GM19395 (cell line): ENCODE measurements at regions not wholly inside any gene's neighbourhood (a gene's known extent, or its start where the extent isn't known, plus 50 kb on each side); places are given as distances from the start of the nearest gene placed in this dataset.

Source experiments
- ATAC-seq: cut with Tn5 transposase; IDR thresholded peaks from one replicate; pipeline ENCODE4 v1.9.1; 2021; ENCODE audit warnings: mild to moderate bottlenecking, moderate library complexity; ENCODE audit not compliant: unreplicated experiment

DNA sequence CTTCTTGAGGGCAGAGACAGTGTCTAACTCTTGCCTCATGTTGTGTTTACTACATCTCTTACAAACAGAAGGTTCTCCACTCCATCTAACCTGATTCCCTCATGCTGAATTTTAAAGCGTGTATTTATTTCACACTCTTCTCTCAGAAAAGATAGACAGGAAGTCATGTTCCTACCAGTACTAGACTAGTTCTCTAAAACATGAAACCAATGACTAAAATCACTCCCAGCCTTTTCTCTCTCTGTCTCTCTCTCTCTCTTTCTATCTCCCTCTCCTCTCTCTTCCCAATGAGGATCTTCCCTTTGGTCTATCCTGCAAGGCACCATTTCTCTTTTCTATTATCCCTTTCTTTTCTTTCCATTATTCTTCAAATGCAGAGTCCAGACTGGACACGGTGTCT, 391.9 kb upstream of the CADM1 start:
- no peak for ATAC-seq

DNA sequence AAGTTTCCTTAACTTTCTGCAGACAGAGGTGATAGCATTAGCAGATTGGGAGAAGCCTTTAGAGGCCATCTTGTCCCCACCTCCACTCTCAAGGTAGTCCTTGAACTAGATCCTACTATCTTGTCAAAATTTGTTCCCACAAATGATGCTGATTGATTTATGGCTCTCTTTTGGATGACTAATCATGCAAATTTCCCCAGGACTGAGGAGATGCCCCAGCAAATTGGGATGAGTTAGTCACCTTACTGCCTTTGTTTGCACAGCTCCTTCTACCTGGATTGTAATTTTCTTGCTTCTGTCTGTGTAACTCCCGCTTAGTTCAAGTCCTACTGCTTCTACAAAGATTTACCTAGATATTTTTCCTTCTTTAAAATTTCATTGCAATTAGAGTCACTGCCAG, 391.4 kb upstream of the CADM1 start:
- ATAC-seq, result no peak

- no peak for ATAC-seq
These were observed 390.0 kb upstream of the CADM1 start for GRCh38 chr11:115894176-115894575.

DNA sequence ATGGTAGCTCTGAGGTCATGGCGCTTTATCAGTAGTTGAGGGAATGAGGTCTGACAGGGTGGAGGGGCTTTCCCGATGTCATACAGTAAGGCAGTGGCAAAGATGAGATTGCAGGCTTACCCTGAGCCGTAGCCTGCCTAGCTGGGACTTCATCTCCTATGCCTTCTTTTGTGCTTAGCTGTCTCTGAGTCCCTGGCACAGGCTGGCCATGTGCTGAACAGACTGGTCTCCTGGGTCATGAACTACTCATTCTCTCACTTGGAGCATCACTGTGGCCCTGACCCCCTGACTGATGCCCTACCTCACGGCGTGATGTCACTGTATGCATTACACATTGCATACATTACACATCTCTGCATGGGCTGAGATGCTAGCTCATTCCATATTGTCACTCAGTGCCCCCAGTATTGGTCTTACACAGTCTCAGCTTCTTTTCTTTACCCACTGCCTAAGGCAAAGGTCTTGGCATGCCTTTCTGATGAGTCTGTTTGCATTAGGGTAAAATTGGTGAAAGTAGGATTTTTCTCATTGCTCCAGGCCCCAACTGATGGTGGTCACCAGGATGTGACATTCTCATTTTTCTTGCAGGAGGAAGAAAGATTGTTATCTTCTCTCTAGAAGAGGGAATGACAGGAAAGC, 389.4 kb upstream of the CADM1 start:
- ATAC-seq, result no peak

- ATAC-seq, result no peak
These were observed 387.8 kb upstream of the CADM1 start for GRCh38 chr11:115892016-115892415.

DNA sequence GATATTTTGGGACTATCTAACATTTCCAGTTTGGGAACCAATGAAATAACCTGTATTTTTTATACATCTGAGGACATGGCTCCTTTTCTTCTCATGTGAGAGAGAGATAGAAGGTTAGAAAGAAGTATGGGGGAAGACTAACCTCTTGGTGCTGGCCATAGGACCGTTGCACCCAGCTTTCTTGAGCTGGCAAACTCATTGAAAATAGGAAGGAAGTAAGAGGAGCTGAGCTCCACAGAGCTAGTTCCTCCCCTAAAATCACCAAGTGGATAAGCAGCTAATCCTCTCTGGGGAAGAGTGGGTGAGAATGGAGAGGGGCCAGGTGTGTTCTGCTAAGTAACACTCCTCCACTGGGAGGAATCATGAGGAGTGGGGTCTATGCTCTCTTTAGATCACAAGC, 387.4 kb upstream of the CADM1 start:
- ATAC-seq, result no peak

GRCh38 chr11:115890500-115890899, 386.3 kb upstream of the CADM1 start:
- no peak for ATAC-seq

DNA sequence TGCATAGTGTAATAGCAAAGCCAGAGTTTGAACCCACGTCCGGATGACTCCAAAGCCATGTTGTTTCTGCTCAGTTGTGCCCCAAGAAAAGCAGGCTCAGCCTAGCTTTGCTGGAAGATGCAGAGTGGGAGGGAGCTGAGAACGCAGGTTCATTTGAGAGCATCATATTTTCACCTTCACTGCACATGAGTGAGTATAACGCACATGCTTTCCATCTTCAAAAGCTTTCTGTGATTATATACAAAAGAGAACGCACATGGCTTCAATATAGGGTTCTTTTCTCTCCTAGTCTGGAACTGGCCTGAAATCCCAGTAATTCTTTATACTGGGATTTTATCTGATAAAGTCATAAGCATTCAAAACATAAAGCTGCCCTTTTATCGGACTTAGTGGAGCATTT, 385.5 kb upstream of the CADM1 start:
- ATAC-seq, result no peak

DNA sequence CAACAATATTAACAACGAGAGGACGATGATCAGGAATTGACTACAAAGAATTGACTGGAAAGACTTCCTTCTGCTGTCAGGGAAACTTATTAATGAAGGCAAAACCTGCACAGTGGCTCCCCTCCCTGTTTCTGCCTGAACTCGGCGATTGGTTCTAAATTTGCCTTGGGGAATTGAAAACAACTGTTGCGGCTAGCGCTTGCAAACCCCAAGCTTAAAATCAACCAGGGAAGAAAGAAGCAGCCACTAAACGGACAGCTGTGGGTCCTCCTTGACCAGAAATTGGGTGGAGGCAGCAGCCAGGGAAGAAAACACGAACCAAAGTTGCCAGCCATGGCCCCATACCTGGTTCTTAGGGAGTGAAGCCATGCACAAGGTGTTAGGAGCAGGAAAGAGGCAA, 383.5 kb upstream of the CADM1 start:
- no peak for ATAC-seq

- ATAC-seq, result no peak
These were observed 383.1 kb upstream of the CADM1 start for GRCh38 chr11:115887316-115887715.

- no peak for ATAC-seq
These were observed 382.2 kb upstream of the CADM1 start for GRCh38 chr11:115886422-115886733.

- ATAC-seq, result no peak
These were observed 381.6 kb upstream of the CADM1 start for GRCh38 chr11:115885535-115886421.

DNA sequence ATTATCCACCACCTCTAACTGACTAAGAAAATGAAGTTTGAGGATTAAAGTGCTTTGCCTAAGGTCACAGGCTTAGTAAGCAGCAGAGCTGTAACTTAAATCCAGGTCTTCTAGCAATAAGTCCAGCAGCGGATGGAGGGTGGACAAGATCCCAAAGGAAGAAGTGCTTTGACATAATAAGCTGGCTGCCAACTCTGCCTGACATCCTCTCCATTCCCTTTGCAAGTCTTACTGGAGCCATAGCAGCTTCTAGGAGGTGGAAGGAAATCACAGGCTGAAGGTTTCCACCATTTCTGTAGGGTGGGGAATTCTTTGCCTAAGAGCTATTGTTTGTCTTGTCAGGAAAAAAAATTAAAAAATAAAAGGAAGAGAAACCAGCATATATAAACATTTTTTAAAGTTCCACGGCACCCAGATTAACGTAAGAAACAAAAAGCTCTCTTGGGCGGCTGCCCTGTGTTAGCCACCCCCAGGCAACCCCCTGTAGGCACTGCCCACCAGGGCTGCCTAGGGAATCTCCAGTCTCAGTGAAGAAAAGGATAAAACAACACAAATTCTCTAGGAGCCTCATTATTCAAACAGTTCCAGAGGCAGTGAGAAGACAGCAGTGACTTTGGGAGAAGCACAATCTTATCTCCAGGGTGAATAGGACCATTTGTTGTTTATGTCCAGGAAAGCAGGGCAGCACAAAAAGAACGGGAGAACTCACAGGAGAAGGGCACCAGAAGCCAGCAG, 380.8 kb upstream of the CADM1 start:
- ATAC-seq, result no peak

DNA sequence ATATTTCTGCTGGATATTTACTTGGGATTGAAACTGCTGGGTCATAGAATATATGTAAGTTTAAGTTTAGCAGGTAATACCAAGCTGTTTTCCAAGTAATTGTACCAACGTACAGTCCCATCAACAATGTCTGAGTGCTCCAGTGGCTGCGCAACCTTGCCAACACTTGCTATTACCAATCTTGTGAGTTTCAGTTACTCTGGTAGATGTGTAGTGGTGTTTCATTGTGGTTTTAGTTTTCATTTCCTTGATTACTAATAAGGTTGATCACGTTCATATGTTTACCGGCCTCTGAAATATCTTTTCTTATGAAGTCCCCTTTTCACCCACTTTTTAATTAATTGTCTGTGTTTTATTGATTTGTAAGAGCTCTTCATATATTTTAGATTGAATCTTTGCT, 370.6 kb upstream of the CADM1 start:
- peak; percentile 73 for ATAC-seq

DNA sequence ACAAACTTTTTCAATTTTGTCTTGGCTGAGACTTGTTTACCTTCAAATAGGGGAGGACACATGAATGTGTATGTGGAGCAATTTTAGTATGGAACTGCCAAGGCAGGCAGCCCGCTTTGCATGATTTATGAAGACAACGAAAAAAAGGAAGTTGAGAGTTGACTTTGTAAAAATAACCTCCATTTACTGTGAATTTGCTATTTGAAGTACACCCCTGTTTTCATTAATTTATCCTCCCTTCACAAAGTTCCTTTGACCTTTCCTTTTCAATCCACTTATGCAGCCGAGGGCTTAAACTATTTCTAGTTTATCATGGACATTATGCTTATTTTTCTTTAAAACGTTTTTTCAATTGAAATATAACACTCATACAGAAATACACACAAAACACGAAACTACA, 369.6 kb upstream of the CADM1 start:
- peak; percentile 37 for ATAC-seq

DNA sequence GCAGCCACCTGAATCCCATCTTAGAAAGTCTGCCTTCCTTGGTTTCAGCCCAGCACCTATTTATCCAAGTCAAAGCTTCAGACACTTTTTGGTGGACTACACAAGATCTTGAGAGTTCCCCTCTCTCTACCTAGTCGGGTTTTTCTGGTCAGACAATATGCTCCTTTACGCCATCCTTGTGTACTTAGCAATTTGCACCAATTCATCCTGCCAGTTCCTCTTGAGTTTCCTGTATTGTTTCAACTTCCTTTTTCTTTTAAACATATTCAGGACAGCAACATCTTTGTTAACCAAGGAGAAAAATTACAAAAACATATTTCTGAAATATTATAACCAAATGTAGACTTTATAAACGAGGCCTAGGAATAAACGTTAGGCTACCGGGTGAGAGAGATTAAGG, 368.2 kb upstream of the CADM1 start:
- ATAC-seq, result no peak

DNA sequence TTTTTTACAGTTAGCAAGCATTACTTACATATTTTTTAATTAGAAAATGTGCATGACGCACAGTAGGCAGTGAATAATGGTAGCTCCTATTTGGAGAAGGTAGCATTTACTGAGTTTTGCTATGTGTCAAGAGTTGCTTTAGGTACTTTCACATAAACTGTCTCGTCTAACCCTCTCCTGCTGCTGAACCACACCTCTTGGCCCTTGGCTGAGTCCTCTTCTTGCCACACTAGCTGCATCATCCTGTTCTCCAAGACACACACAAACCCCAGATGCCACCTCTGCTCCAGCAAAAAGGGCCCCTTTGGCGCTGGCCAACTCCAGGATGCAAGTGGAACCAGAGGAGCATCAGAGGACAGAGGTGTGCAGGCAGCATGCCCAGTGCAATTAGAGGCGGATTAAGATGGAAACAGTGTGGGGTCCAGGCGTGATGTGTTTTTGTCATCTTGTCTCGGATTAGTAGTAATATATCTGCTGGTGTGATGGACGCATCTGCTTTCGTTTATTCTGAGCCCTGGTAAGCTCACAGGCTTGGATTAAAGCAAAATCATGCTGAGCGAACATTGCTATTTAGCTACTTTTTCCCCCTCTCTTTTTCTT, 367.0 kb upstream of the CADM1 start:
- ATAC-seq, result no peak

DNA sequence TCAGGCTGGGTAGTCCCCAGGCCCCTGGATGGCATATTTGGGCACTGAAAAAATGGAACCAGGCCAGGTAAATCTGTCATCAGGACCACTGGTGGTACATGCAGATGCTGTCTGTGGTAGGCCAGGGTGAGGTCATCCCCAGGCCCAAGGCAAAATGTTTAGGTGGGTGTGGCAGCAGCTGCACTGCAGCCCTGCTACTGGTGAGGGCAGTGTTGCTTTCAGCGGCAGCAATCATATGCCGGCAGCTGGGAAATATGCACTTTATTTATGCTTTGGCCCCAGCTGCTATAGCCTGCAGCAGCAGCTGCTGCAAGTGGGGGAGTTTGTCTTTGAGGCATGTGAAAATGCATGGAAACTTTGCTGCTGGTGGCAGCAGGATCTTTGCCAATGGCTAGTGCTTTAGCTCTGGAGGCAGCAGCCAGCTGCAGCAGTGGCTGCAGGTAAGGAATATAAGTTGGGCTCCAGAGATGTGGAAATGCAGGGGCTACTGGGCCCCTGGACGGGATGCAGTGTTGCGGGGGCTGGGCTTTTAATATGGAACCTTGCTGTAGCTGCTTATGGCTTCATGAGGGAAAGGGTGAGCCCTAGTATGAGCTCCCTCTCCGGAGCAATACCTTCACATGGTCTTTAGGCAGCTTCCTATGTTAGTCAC, 365.7 kb upstream of the CADM1 start:
- ATAC-seq, result peak; percentile 73

- ATAC-seq, result no peak
These were observed 364.9 kb upstream of the CADM1 start for GRCh38 chr11:115869131-115869530.

DNA sequence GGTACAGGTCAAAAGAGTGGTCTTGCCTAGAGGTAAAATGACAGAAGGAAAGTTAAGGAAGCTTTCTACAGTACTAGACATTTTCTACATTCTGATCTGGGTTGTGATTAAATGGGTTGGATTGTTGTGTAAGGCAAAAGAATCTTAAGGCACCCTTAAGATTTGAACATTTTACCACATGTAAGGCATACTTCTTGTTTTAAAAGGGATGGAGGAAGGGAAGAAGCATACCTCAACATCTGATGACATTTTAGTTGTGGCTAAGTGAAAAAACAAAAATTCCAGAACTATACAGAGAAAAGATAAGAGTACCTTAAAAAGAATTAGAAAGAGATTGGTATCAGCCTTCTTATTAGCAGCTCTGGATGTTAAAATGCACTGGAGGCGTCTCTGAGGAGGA, 356.0 kb upstream of the CADM1 start:
- no peak for ATAC-seq

DNA sequence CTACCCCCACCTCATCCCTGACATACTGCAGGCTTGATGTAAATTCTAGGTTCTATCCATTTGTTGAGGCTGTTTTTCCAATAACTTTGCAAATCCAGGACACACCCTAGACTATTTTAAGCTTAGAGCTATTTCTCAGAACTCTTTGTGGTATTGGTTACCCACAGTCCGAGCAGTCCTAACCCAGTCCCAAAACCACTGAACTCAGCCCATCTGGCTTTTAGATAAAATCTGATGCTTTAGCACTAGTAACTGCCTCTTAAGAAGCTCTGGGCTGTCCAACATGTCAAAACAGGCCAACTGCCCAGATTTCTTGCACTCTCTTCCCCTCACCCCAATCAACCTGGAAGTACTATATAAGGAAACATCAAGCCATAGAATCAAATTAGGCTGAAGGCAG, 344.4 kb upstream of the CADM1 start:
- ATAC-seq, result no peak
